ENCODE measurements at regions not wholly inside any gene's neighbourhood (a gene's known extent, or its start where the extent isn't known, plus 50 kb on each side); places are given as distances from the start of the nearest gene placed in this dataset.

DNA sequence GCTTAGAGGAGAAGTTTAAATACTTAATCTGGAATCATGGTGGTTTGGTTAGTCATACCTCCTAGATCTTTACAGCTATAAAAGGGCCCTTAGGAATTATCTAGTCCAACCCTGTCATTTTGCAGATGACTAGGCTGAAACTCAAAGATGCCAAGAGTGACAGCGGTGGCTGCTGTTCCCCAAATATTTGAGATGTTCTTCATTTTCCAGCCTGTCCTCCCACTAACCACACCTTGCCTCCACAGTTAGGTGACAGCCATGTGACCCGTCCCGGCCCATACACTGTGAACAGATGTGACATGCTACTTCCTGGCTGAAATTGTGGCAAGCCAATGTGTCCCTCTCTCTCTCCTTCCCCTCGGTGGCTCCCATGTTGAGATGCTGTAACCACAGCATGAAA, 225.5 kb upstream of the IPO5 start:
- TF ChIP-seq CTCF (conservative IDR thresholded peaks at IDR 0.05) (no peak), ZFX (IDR thresholded peaks at IDR 0.05) (no peak)
